ENCODE measurements at regions not wholly inside any gene's neighbourhood (a gene's known extent, or its start where the extent isn't known, plus 50 kb on each side); places are given as distances from the start of the nearest gene placed in this dataset.

DNA sequence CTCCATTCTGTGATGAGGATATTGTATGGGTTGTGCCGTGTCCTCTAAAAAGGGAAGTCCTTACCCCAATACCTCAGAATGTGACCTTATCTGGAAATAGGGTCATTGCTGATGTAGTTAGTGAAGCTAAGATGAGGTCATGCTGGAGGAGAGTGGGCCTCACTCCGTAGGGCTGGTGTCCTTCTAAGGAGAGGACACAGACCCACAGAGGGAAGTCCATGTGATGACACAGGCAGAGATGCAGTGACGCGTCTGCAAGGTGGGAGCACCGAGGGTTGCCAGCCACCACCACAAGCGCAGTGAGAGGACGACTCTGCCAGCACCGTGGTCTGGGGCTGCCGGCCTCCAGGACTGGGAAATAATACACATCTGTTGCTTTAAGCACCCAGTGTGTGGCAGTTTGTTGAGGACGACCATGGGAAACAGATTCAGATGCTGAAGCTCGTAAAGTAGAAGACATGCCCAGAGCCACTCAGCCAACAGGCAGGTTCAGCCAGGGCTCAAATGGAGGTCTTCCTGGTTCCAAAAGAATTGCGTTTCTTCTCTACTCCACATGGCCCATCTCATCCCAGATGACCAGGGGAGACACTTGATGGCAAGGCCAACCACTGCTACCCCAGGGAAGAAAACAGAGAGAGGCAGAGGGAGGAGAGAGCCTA lies 59.2 kb upstream of the DUSP22 start:
- no peak overlapping the region for H3K4me3 ChIP-seq (ENCODE audit: low read depth, low read length)
- no peak for TF ChIP-seq MYC (IDR thresholded peaks at IDR 0.05; ENCODE audit: low read depth, low read length)
- TF ChIP-seq POLR2A (IDR thresholded peaks at IDR 0.05; ENCODE audit: extremely low read depth, insufficient read length), result no peak
- TF ChIP-seq, protein P1, sequence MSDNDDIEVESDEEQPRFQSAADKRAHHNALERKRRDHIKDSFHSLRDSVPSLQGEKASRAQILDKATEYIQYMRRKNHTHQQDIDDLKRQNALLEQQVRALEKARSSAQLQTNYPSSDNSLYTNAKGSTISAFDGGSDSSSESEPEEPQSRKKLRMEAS (IDR thresholded peaks at IDR 0.05; ENCODE audit: low read depth, low read length), result no peak
- TF ChIP-seq, protein P2, sequence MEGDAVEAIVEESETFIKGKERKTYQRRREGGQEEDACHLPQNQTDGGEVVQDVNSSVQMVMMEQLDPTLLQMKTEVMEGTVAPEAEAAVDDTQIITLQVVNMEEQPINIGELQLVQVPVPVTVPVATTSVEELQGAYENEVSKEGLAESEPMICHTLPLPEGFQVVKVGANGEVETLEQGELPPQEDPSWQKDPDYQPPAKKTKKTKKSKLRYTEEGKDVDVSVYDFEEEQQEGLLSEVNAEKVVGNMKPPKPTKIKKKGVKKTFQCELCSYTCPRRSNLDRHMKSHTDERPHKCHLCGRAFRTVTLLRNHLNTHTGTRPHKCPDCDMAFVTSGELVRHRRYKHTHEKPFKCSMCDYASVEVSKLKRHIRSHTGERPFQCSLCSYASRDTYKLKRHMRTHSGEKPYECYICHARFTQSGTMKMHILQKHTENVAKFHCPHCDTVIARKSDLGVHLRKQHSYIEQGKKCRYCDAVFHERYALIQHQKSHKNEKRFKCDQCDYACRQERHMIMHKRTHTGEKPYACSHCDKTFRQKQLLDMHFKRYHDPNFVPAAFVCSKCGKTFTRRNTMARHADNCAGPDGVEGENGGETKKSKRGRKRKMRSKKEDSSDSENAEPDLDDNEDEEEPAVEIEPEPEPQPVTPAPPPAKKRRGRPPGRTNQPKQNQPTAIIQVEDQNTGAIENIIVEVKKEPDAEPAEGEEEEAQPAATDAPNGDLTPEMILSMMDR (IDR thresholded peaks at IDR 0.05; ENCODE audit: low read depth, low read length), result no peak
- DNase-seq (ENCODE audit: low read depth), result peak; percentile 68

DNA sequence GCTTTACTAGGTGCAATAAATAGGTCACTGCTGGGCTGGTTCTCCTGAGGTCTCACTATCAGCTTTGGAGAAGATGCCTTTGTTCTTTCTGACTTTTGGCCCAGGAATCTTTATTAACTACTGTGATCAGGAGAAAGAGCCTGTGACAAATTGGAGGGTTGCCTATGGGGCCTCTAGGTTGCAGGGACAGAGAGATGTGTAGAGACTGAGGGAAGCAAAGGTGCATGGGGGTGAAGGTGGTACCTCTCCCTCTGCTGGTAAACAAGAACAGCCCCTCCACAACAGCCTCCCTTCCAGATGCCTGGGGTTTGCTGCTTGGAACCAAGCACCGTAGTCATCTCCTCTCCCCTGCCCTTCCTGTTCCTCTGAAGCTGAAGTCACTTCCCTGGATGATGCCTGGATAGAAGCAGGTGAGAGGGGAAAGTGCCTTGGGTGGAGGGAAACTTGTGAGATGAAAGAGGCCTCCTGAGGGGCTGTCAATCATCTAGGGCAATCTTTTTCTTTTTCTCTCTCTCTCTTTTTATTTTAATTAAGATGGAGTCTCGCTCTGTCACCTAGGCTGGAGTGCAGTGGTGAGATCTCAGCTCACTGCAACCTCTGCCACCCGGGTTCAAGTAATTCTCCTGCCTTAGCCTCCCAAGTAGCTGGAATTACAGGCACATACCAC lies 57.4 kb upstream of the DUSP22 start:
- TF ChIP-seq, protein P2 (IDR thresholded peaks at IDR 0.05; ENCODE audit: low read depth, low read length), result no peak
- TF ChIP-seq, protein P1 (IDR thresholded peaks at IDR 0.05; ENCODE audit: low read depth, low read length), result no peak
- no peak for TF ChIP-seq POLR2A (IDR thresholded peaks at IDR 0.05; ENCODE audit: extremely low read depth, insufficient read length)
- no peak for TF ChIP-seq MYC (IDR thresholded peaks at IDR 0.05; ENCODE audit: low read depth, low read length)
- no peak for DNase-seq (ENCODE audit: low read depth)
- H3K4me3 ChIP-seq (ENCODE audit: low read depth, low read length), result no peak overlapping the region

DNA sequence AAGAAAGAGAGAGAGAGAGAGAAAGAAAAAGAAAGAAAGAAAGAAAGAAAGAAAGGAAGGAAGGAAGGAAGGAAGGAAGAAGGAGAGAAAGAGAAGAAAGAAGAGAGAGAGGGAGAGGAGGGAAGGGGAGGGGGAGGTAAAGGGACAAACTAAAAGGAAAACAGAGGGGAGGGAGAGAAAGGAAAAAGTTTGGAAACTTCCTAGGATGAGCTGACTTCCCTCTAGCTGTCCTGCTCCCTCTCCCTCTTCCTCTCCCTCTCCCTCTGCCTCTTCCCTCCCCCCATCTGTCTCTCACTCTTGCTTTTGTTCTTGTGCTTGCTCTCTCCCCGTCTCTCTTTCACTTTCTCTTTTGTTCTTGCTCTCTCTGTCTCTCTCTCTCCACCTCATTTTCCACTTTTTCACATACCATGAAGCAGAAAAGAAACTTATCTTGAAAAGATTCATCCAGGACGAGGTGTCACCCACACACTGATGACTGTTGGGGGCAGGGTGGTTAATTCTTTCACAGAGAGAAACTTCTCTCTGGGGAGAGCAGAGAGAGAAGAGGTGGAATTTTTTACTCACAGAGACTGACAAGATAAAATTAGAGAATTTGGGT lies 56.4 kb upstream of the DUSP22 start:
- TF ChIP-seq, protein P1 (IDR thresholded peaks at IDR 0.05; ENCODE audit: low read depth, low read length), result no peak
- TF ChIP-seq MYC (IDR thresholded peaks at IDR 0.05; ENCODE audit: low read depth, low read length), result no peak
- TF ChIP-seq POLR2A (IDR thresholded peaks at IDR 0.05; ENCODE audit: extremely low read depth, insufficient read length), result no peak
- peak overlapping the region; percentile 9 for H3K4me3 ChIP-seq (ENCODE audit: low read depth, low read length)
- peak; percentile 41 for DNase-seq (ENCODE audit: low read depth)

DNA sequence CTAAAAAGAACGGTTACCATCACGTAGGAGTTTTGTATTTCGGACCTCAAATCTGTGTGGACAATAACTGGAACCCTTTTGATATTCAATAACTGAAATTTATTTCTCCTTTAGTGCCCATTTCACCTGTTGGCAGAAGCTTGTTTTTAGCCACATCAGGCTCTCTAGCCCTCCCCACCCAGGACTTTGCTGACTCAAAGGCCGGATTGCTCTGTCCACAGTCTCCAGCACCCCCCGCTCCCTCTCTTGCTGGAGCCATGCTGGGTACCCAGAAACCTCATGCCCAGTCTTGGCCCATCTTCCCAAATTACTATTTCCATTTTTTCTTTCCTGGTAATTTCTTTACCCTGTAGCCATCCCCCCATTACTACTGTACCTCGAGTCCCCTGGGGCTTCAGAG lies 55.8 kb upstream of the DUSP22 start:
- no peak for DNase-seq (ENCODE audit: low read depth)
- H3K4me3 ChIP-seq (ENCODE audit: low read depth, low read length), result no peak overlapping the region
- TF ChIP-seq, protein P1 (IDR thresholded peaks at IDR 0.05; ENCODE audit: low read depth, low read length), result no peak
- no peak for TF ChIP-seq POLR2A (IDR thresholded peaks at IDR 0.05; ENCODE audit: extremely low read depth, insufficient read length)
- TF ChIP-seq, protein P2 (IDR thresholded peaks at IDR 0.05; ENCODE audit: low read depth, low read length), result no peak
- TF ChIP-seq MYC (IDR thresholded peaks at IDR 0.05; ENCODE audit: low read depth, low read length), result no peak

DNA sequence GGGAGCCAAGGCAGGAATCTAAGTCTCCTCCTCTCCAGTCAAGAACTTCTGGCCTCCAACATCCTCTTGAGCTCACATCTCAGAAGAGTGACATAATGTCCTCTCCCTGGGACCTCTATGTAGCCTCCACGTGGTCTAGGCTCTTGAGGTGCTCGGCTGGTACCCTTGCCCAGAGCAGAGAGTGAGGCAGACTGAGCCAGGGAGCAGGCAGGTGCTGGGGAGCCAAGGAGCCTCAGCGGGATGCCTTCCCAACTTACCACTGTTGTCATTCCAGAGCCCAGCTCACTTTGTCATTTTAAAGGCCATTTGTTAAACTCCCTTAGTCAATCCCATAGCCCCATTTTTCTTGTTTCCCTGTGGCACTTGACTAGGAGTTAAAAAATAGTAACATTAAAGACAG lies 52.1 kb upstream of the DUSP22 start:
- DNase-seq (ENCODE audit: low read depth), result no peak
- TF ChIP-seq POLR2A (IDR thresholded peaks at IDR 0.05; ENCODE audit: extremely low read depth, insufficient read length) (no peak), MYC (IDR thresholded peaks at IDR 0.05; ENCODE audit: low read depth, low read length) (no peak)
- TF ChIP-seq, protein P2 (IDR thresholded peaks at IDR 0.05; ENCODE audit: low read depth, low read length), result no peak
- TF ChIP-seq, protein P1 (IDR thresholded peaks at IDR 0.05; ENCODE audit: low read depth, low read length), result no peak
- no peak overlapping the region for H3K4me3 ChIP-seq (ENCODE audit: low read depth, low read length)
